HG03060 (cell line): ENCODE measurements at regions not wholly inside any gene's neighbourhood (a gene's known extent, or its start where the extent isn't known, plus 50 kb on each side); places are given as distances from the start of the nearest gene placed in this dataset.

Experiments used
- ATAC-seq: cut with Tn5 transposase; IDR thresholded peaks from one replicate; pipeline ENCODE4 v1.9.1; 2021; ENCODE audit warnings: low read depth, moderate number of reproducible peaks; ENCODE audit not compliant: unreplicated experiment

DNA sequence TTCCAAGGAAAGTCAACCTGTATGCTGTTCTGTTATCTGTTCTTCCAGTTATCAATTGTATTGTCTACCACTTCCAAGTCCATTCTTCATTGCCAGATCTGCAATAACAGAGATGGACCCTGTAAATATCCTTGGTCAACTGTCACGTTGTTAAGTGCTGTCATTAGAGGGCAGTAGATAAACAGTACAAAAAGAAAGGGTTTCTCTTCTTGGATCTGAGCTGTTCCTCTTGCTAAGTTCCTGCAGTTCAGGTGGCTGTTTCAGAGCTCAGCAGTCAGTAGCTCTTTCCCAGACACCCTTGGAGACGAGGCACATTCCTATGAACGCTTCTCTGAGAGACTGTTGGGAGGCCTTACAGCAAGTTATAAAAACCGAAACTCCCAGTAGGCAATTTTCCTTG, 957.1 kb upstream of the CHAC2 start:
- no peak for ATAC-seq

DNA sequence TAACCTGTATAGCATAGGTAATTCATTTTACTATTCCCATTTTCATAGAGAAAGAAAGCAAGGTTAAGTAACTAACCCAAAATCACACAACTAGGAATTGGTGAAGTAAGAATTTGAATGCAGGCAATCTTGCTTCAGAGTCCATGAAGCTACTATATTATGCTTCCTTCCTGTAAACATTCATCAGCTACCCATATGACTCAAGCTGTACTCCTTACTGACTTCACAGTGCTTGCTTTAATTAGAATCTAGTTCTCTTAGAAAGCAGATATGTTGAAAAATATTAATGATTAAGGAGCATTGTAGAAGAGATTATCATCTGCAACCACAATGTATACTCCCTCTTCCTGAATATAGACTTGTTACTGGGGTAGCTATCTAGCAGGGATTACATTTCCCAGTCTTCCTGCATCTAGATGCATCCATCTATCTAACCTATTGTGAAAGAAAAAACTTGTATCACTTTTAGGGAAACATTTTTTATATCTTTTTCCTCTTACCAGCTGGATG, 961.6 kb upstream of the CHAC2 start:
- ATAC-seq: no peak

DNA sequence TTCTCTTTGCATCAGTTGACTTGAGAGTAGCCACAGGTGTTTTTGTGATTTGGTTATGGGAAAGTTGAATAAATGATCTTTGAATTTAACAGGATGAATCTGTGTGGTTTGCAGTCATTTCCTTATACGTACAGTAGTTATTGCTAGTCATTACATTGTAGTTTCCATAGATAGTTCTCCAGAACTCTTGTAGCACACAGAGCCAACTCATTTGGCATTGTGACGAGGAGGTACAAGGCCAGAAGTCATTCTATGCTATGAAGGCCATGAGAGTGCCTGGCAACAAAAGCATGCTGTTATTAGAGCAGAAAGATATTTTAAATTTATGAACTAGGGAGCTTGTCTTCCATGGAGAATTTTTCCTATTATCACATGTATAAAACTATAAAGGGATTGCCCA, 973.0 kb upstream of the CHAC2 start:
- ATAC-seq: no peak

DNA sequence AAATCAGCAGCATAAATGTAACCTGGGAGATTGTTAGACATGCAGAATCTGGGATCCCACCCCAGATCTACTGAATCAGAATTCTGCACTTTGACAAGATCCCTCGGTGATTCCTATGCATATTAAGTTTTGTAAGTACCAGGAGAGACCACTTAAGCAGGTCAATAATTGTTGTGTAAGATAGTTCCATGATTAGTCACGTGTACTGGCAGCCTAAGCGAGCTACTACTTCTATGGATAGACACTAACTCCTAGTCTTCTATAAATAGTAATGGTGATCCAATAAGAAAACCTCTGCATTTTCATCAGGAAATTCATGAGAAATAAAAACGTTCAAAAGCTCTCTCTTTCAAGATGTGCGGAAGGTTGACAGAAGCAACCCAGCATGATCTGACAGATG, 988.2 kb upstream of the CHAC2 start:
- ATAC-seq: no peak

DNA sequence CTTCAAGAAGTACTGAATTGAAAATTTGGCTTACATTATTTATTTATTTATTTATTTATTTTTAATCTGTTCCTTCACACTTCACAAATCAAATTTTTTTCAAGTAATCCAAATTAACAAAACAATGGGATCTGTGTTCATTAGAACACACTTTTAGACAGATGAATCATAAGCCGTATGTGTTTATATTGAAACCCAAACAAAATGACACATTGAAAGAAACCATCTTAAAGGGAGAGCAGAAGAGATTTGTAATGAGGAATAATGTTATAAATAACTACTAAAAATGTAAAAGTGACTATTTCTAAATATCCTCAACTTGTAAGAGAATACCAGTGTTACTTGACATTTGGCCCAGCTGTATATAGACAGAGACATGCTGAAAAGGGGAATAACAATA, 991.0 kb upstream of the CHAC2 start:
- ATAC-seq: no peak

DNA sequence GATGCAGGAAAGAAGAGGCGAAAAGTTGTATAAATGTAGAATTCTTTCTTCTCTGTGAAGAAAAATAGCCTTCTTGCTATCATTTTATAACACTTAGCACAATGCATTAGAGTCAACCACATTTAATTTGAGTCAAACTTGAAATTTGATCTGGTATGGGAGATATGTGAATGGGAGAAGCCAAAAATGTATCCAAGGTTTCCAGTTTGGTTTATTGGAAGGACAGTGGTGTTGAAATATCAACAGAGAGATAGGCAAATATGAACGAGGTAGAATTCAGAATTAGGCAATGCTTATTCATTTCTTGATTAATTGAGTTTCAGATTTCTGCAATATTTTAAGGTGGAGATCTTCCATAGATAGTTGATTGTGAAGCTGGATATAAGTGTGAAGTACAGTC, 991.9 kb upstream of the CHAC2 start:
- ATAC-seq: no peak

DNA sequence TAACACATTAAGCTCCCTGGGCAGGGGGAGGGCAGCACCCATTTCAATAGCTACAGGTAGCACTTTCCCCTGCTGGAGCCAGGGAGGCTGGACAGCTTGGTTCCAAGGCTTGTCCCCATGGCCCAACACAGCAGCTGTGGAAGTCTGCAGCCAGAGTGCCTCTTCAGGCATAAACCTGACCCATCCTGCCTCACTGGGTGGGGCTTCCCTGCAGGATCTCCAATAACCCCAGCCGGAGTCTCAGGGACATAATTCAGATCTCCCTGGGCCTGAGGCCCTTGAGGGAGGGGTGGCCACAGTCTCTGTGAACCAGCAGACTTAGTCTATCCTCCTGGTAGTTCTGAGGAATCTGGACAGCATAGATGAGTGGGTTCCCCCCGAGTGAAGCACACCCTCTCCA, 1001.9 kb upstream of the CHAC2 start:
- ATAC-seq: no peak

DNA sequence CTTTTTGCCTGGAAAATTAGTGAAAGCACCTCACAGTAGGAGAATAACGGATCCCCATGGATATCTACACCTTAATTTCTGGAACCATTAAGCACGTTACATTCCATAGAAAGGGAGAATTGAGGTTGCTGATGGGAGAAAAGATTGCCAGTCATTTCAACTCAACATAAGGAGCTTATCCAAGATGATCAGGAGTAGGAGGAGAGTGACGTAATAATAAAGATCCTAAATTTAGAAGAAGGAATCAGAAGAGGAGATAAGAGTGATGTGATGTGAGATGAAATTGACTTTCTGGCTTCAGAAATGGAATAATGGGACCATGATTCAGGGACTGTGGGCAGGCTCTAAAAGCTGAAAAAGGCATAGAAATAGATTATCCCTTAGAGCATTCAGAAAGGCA, 1017.8 kb upstream of the CHAC2 start:
- no peak for ATAC-seq

DNA sequence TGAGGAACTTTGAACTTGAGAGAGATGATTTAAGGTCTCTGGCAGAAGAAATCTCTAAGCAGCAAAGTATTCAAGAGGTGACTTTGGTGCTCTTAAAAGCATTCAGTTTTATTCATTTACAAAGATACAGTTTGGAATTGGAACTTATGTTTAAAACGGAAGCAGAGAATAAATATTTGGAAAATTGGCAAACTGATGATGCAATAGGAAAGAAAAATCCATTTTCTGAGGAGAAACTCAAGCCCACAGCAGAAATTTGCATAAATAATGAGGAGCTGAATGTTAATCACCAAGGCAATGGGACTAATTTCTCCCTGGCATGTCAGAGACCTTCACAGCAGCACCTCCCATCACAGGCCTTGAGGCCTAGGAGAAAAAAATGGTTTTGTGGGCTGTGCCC, 1022.5 kb upstream of the CHAC2 start:
- ATAC-seq: no peak

DNA sequence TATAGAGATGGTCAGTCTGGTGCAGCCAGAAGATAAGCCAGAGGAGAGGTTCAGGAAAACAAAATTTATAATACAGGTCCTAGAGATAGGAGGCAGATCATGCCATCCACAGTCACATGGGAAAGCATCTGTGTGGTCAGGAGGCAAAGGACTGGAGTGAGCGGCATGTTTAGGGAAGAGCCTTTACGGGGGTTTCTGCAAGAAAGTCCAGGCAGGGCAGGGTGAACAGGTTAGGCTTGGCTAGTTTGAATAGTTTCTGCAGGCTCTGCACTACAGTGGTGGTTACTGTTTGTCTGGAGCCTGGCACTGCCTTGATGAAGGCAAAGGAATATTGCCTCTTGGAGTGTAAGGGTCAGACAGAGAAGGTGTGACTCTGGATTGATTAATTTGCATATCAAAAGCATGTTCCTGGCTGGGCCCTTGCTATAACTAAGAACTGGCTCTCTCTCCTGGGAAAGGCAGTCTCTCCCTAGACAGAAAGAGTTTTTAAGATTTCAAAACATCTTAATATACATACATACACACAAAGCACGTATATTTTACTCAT, 1034.7 kb upstream of the CHAC2 start:
- no peak for ATAC-seq

DNA sequence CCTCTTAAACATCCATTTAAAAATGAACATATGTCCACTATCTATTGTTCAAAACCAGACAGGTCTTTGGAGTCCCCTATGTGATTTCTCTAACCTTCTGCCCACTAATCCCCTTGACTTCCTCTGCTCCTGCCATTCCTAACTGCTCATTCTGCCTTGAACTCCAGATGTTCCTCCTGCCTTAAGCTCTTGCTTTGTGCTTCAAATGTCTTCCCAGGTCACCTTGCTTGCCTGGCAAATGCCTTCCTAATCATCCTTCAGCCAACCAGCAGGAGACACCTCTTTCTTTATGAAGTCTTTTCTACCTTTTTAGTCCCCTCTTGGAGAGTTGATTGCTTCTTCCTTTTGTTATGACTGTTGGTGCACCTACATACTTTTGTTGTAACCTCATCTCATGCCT, 1043.0 kb upstream of the CHAC2 start:
- no peak for ATAC-seq

DNA sequence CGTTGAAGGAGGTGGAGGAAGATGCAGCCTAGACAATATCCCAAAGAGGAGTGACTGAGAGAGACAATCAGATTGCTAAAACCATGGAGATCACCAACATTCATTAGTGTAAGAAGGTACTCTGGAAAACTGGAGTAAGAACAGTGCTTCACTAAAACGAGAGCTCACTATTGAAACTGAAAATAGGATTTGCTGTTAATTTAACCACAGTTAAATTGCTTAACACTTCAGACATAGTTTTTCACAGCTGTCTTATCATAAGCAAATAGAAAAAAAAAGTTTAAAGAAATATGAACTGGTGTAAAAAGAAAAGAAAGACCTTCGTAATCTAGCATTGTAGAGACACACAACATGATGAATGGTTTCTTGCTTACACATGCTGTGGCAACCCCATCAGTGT, 1049.8 kb upstream of the CHAC2 start:
- no peak for ATAC-seq

DNA sequence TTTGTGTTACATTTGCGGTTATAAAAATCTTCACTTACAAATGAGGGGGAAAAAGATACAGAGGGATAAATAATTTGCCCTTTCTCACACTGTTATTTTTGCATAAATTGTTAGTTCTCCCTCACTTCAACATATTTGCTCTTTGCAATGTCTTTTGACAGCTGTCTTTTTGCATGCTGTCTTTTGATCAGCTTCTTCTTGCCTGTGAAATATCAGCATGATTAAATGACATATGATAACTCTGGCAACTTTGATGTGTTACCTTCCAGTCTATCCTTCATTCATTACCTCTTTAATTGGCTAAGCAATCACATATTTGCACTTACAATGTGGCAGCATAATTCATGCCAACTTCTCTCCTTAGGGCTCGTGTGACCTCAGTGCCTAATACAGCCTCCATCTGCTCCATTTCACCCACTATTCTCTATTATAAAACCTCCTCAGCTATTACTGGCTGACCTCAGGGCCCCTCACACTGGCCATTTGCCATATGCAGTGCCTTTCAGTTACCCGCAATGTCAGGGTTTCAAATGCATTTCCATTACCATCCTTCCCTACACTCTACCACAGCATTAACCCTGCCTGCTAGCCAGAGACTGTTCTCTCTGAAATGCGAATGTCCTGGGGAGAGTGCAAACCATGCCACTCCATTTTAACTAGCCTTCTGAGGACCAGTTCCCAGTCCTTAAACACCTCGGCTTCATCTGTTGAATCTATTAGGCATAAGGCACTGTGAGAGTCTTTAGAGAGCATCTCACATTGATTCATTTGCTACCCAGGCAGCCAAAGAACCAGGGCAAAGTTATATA, 1056.6 kb upstream of the CHAC2 start:
- ATAC-seq: no peak

DNA sequence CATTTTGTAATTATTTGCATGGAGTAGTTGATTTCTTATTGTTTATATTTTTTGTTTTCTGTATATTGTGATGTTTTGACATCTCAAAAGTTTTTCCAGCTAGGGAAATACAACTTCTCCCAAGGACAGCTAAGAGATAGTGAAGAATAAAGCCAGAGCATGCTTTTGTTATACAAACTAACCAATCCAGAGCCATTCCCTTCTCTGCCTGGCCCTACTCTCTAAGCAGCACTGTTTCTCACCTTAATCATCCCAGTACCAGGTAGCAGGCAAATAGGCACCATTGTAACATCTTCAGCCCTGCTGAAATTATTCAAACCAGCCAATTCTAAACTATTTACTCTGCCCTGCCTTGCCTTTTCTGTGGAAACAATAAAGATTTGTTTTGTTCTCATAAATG, 1063.4 kb upstream of the CHAC2 start:
- no peak for ATAC-seq

DNA sequence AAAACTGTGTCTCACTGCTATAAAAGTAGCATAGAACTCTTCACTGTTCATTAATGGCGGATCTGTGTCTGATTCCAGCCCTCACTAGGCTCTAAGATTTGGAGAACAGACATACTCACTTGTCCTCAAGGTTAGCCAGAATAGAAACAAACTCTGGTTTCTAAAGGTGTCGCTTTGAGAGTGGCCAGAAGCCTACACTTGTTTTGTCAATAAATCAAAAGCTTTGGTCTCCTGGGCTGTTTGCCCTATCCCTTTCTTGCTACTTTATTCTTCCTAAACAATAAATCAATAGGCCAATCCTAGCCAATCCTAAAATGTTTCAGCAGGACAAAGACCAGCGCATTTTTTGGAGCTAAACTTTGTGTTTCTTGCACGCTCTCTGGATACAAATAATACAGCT, 1064.6 kb upstream of the CHAC2 start:
- ATAC-seq: no peak

DNA sequence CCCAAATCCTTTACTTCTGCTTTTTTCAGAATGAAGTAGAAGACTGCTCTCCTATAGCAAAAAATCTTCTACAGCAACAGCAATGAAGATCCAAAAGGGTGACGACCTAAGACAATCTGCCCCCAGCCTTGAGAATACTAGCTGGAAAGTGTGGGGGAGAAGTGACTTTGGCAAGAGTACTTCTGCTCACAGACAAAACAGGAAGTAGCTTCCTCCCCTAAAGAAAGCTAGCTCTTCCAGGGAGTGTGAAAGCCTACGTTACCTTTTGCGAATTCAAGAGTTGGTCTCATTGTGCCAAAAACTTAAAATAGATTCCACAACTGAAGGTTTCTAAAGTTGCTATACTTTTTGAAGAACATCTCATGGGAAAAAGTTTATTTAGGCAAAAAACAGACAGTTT, 1069.2 kb upstream of the CHAC2 start:
- no peak for ATAC-seq

DNA sequence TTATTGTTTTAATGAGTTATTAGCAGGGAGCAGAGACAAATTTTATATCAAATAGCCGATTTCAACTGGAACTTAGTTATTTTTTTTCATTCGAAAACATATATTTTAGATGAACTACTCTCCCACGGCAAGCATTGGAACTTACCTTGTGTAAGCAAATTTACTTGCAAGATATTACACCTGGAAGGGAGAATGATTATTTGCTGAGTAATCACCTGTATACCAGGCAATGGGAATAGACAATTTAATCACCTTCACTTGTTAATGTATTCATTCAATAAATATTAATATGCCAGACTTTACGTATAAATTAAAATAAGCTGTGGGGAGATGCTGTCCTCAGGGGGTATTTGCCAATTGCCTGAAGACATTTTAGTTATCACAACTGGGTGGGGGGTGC, 1069.9 kb upstream of the CHAC2 start:
- ATAC-seq: no peak

DNA sequence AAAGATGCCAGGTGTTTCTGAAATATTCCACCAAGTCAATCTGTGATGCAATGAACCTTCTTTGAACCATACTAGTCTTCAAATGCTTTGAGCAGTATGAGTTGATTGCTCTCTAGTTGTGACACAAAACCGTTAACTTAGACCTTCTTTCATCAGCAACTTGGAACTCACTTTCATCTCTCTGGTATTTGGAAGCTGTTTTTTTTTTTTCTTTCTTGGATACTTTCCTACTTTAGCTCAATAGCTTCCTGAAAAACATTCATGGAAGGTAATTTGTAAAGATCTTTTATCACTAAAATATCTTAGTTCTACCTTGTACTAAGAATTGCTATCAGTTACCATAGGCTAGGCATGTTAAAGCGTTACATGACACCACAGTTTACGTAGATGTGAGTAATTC, 1071.9 kb upstream of the CHAC2 start:
- no peak for ATAC-seq

DNA sequence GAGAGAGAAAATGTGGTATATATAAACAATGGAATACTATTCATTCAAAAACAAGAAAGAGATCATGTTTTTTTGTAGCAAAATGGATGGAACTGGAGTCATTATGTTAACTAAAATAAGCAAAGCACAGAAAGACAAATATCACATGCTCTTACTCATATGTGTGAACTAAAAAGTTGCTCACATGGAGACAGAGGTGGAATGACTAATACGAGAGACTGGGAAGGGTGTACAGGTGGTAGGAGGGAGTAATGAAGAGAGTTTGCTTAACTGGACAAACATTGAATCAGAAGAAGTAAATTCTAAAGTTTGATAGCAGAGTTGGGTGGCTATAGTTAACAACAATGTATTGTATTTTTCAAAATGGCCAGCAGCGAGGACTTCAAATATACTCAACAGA, 1080.7 kb upstream of the CHAC2 start:
- no peak for ATAC-seq

DNA sequence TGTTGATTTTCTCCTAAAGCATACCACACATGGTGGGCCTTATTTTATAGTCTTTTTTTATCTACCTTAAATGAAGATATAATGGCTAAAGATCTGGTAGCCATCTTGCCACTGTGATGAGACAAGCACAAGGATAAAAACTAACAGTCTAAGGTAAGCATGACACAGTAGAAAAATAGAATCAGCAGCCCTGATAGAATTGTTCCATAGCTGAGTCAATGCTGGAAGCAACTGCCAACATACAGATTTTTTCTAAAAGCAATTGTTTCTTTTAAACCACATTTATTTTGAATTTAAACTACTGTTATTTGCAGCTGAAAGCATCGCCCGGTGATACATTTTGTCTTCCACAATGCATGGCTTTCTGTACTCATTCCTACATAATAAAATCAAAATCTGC, 1091.5 kb upstream of the CHAC2 start:
- no peak for ATAC-seq

DNA sequence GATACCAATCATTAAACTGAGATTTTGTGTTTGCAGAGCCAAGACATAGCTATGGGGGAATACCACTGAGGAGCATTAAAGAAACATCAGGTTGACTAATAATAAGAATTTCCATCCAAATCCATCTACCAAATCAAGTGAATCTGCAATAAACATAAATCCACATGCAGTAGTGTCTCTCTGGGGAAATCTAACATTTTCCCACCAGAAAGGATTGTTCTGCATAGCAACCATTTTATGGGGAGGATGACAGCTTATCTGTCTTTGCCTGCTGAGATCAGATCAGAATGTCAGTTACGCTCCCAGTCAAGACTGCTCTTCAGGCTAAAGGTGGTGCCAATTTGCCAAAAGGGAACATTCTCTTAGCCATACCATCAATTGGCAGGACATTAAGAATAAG, 1098.9 kb upstream of the CHAC2 start:
- ATAC-seq: no peak

DNA sequence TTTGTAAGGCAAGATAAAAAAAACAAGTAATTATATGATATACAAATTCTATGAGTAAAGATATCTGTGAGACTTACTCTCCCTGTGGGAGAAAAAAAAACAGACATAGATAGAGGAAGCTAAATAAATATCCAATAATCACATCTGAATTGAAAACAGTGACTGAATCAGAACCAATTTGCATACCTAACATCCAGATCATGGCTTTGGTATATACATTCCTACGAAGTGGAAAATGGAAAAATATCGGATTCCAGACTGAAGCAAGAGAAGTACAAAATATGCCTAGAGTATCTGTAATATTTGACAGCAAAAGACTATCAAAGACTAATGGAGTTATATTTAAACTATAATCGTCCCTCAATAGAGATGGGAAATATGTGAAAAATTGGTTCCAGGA, 1108.1 kb upstream of the CHAC2 start:
- ATAC-seq: no peak
